ENCODE measurements at regions not wholly inside any gene's neighbourhood (a gene's known extent, or its start where the extent isn't known, plus 50 kb on each side); places are given as distances from the start of the nearest gene placed in this dataset.

DNA sequence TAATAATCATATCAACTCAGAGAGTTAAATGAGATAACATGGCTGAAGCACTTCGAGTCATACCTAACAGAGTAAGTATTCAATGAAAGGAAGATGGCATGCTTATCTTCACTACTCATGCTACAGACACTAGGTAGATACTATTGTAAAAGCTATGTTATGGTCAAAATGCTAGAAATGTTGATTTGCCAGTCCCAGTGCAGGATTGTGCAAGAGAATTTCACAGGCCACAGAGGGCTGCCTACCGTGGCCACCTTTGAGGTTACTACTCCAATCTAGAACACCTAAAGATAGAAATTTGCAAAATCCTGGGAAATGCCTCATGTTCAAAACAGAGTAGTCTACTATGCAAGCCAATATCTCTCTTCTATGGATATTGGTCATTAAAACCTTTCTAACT, 75.3 kb upstream of the PLEKHG7 start:
- Histone ChIP-seq H3K4me3 (replicated peaks; ENCODE audit: low read depth, low read length) (no peak overlapping the region), H3K36me3 (ENCODE audit: control insufficient read depth, insufficient read depth, low read length) (no peaks in the 10 kb centered on the region), H3K27me3 (replicated peaks; ENCODE audit: control insufficient read depth, insufficient read depth, low read length) (no peaks in the 10 kb centered on the region)
- TF ChIP-seq, protein P1, sequence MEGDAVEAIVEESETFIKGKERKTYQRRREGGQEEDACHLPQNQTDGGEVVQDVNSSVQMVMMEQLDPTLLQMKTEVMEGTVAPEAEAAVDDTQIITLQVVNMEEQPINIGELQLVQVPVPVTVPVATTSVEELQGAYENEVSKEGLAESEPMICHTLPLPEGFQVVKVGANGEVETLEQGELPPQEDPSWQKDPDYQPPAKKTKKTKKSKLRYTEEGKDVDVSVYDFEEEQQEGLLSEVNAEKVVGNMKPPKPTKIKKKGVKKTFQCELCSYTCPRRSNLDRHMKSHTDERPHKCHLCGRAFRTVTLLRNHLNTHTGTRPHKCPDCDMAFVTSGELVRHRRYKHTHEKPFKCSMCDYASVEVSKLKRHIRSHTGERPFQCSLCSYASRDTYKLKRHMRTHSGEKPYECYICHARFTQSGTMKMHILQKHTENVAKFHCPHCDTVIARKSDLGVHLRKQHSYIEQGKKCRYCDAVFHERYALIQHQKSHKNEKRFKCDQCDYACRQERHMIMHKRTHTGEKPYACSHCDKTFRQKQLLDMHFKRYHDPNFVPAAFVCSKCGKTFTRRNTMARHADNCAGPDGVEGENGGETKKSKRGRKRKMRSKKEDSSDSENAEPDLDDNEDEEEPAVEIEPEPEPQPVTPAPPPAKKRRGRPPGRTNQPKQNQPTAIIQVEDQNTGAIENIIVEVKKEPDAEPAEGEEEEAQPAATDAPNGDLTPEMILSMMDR (IDR thresholded peaks at IDR 0.05; ENCODE audit: insufficient read depth, low read length, poor library complexity, severe bottlenecking), result no peak
- no peak for DNase-seq (ENCODE audit: extremely low read depth, insufficient read length)

DNA sequence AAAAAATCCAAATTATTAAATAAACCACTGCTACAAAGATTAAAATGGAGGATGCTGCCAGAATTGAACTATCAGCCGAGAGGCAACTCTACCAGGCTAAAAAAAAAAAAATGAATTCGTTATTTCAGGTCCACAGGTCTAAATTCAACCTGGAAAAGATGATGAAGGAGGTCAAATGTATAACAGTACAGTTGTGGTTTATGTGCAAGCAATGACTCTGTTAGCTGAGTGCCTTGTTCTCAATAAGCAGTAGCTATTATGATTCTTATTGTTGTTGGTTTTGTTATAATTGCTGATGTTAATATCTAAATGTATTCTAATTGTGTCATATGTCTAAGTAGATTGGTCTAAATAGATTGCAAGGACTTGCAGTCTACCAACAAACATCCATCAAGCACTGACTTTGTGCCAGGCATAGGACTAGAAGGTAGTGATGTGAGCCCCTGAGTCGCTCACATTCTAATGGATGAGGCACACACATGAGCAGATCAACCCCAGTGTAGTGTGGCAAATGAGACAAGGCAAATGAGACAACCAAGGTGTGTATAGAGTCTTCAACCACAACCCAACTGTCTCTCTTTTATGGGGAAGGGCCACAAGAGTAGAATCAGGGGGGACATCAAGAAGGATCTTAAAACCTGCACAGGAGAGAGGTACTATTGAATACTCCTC, 77.0 kb upstream of the PLEKHG7 start:
- Histone ChIP-seq H3K4me3 (replicated peaks; ENCODE audit: low read depth, low read length) (no peak overlapping the region), H3K27me3 (replicated peaks; ENCODE audit: control insufficient read depth, insufficient read depth, low read length) (no peaks in the 10 kb centered on the region), H3K36me3 (ENCODE audit: control insufficient read depth, insufficient read depth, low read length) (no peaks in the 10 kb centered on the region)
- TF ChIP-seq, protein P1 (IDR thresholded peaks at IDR 0.05; ENCODE audit: insufficient read depth, low read length, poor library complexity, severe bottlenecking), result no peak
- no peak for DNase-seq (ENCODE audit: extremely low read depth, insufficient read length)

DNA sequence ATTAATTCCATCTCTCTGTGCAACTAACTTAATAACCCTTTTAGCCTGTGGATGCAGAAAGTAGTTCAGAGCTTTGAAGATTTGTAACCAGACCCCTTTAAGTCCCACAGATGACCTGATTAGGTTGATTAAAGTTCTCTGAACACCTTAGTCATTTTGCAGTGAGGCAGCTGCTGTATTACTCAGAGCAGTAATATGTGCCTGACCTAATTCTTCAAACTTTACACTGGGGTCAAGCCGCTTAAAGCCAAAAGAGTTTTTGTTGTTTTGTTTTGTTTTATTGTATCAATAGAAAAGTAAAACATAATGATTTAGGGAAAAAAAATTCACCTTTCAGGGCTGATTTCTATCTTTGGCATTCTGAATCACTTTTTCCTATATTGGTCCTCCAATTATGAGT, 78.6 kb upstream of the PLEKHG7 start:
- DNase-seq (ENCODE audit: extremely low read depth, insufficient read length), result no peak
- no peak overlapping the region for H3K4me3 ChIP-seq (replicated peaks; ENCODE audit: low read depth, low read length)
- H3K27me3 ChIP-seq (replicated peaks; ENCODE audit: control insufficient read depth, insufficient read depth, low read length), result no peaks in the 10 kb centered on the region
- TF ChIP-seq, protein P1 (IDR thresholded peaks at IDR 0.05; ENCODE audit: insufficient read depth, low read length, poor library complexity, severe bottlenecking), result no peak
- no peaks in the 10 kb centered on the region for H3K36me3 ChIP-seq (ENCODE audit: control insufficient read depth, insufficient read depth, low read length)

DNA sequence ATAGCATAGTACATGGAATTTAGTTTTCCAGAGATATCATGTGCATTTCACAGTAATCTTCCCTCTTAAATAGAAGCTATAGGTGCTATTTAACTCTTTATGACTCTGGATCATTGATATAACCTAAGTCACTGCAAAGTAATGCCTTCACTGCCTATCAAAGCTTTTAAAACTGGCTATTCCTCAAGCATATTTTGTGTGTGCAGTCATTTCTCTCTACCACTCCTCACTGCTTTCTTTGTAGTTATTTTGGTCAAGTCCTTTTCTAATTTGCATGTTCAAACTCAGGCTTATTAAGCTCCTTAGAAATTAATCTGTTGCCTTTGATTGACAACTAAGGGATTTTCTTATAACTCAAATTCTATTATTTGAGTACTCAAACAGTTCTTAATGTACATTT, 79.4 kb upstream of the PLEKHG7 start:
- TF ChIP-seq, protein P1 (IDR thresholded peaks at IDR 0.05; ENCODE audit: insufficient read depth, low read length, poor library complexity, severe bottlenecking), result no peak
- DNase-seq (ENCODE audit: extremely low read depth, insufficient read length), result no peak
- Histone ChIP-seq H3K4me3 (replicated peaks; ENCODE audit: low read depth, low read length) (no peak overlapping the region), H3K36me3 (ENCODE audit: control insufficient read depth, insufficient read depth, low read length) (no peaks in the 10 kb centered on the region), H3K27me3 (replicated peaks; ENCODE audit: control insufficient read depth, insufficient read depth, low read length) (no peaks in the 10 kb centered on the region)

DNA sequence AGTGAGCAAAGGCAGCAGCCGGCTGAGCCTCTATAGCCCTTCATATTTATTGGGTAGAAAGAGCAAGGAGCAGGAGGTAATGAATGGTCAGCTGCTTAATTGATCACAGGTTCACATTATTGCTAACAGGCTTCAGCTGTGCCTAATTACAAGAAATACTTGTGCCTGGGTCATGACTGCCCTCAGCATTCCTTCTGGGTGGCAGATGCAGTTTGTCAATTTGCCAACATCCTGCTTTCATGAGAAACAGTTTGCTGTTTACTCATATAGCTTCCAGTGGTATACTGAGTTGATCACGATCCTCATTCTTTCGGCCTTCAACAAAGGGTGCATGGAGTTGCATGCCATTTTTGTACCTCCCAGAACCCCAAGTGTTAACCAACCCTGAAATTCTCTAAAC, 81.0 kb upstream of the PLEKHG7 start:
- Histone ChIP-seq H3K4me3 (replicated peaks; ENCODE audit: low read depth, low read length) (no peak overlapping the region), H3K27me3 (replicated peaks; ENCODE audit: control insufficient read depth, insufficient read depth, low read length) (no peaks in the 10 kb centered on the region)

More for the DNA sequence above, 81.0 kb upstream of the PLEKHG7 start:
- TF ChIP-seq, protein P1 (IDR thresholded peaks at IDR 0.05; ENCODE audit: insufficient read depth, low read length, poor library complexity, severe bottlenecking), result no peak
- DNase-seq (ENCODE audit: extremely low read depth, insufficient read length), result no peak
- no peaks in the 10 kb centered on the region for H3K36me3 ChIP-seq (ENCODE audit: control insufficient read depth, insufficient read depth, low read length)

Measured in GM06990 (cell line).